ENCODE measurements at regions not wholly inside any gene's neighbourhood (a gene's known extent, or its start where the extent isn't known, plus 50 kb on each side); places are given as distances from the start of the nearest gene placed in this dataset.

GRCh38 chr5:40029711-40030495, 605.1 kb upstream of the DAB2 start:
- no peak for DNase-seq

GRCh38 chr5:40027400-40027799, 602.6 kb upstream of the DAB2 start:
- no peak for DNase-seq

GRCh38 chr5:40025586-40025985, 600.8 kb upstream of the DAB2 start:
- DNase-seq = peak; percentile 91

GRCh38 chr5:40022057-40022456, 597.3 kb upstream of the DAB2 start:
- peak; percentile 27 for DNase-seq

GRCh38 chr5:40021007-40021406, 596.2 kb upstream of the DAB2 start:
- DNase-seq = no peak

GRCh38 chr5:40017918-40018317, 593.1 kb upstream of the DAB2 start:
- no peak for DNase-seq

- peak; percentile 41 for DNase-seq
Measured at GRCh38 chr5:40017135-40017534, 592.4 kb upstream of the DAB2 start.

GRCh38 chr5:40010436-40010835, 585.7 kb upstream of the DAB2 start:
- no peak for DNase-seq

GRCh38 chr5:40006260-40006659, 581.5 kb upstream of the DAB2 start:
- no peak for DNase-seq

GRCh38 chr5:40001796-40002195, 577.0 kb upstream of the DAB2 start:
- no peak for DNase-seq

GRCh38 chr5:39998518-39998917, 573.7 kb upstream of the DAB2 start:
- peak; percentile 10 for DNase-seq

GRCh38 chr5:39995990-39996389, 571.2 kb upstream of the DAB2 start:
- no peak for DNase-seq

- peak; percentile 62 for DNase-seq
Measured at GRCh38 chr5:39992617-39993202, 567.9 kb upstream of the DAB2 start.

GRCh38 chr5:39986614-39987013, 561.8 kb upstream of the DAB2 start:
- DNase-seq = no peak

- no peak for DNase-seq
Measured at GRCh38 chr5:39980056-39980455, 555.3 kb upstream of the DAB2 start.

- no peak for DNase-seq
Measured at GRCh38 chr5:39977066-39977655, 552.4 kb upstream of the DAB2 start.

GRCh38 chr5:39970117-39970798, 545.5 kb upstream of the DAB2 start:
- no peak for DNase-seq

- no peak for DNase-seq
Measured at GRCh38 chr5:39968381-39968780, 543.6 kb upstream of the DAB2 start.

- DNase-seq = no peak
Measured at GRCh38 chr5:39955156-39955555, 530.4 kb upstream of the DAB2 start.

- no peak for DNase-seq
Measured at GRCh38 chr5:39951070-39951469, 526.3 kb upstream of the DAB2 start.

- DNase-seq = peak; percentile 67
Measured at GRCh38 chr5:39948867-39949468, 524.2 kb upstream of the DAB2 start.

GRCh38 chr5:39948341-39948740, 523.6 kb upstream of the DAB2 start:
- DNase-seq = no peak

GRCh38 chr5:39947657-39948056, 522.9 kb upstream of the DAB2 start:
- DNase-seq = no peak
